ENCODE measurements at regions not wholly inside any gene's neighbourhood (a gene's known extent, or its start where the extent isn't known, plus 50 kb on each side); places are given as distances from the start of the nearest gene placed in this dataset.

DNA sequence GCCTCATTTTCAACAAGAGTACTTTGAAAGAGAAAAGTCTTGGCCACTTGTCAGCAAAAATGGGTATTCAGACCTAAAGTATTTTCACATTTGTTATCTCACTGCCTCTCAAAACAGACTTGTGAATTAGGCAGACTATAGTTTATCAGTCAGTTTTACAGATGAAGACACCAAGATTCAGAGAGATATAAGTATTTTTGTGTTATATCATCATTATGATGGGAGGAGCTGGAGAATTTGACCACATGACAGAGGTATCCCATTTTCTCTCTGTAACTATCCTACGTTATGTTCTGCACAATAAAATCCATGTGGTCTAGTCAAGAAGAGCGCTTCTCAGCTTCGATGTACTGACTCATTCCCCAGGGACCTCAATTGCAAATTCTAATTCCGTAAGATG lies 213.7 kb downstream of the MYCN start:
- TF ChIP-seq GLI2 (tag by site-specific recombination; IDR thresholded peaks at IDR 0.05; ENCODE audit: borderline replicate concordance, low read depth): no peak
- TF ChIP-seq ZNF747 (tag by site-specific recombination; IDR thresholded peaks at IDR 0.05): no peak
- no peak for TF ChIP-seq ZNF830 (tag by site-specific recombination; IDR thresholded peaks at IDR 0.05; ENCODE audit: low read depth)
- TF ChIP-seq ZBTB1 (tag by site-specific recombination; IDR thresholded peaks at IDR 0.05): no peak
- TF ChIP-seq OSR2 (tag by site-specific recombination; IDR thresholded peaks at IDR 0.05): no peak
- POLR2A ChIA-PET: no interaction called here
- Histone ChIP-seq H3K9me3 (ENCODE audit: control insufficient read depth, insufficient read depth, low read depth, low read length) (no peaks in the 10 kb centered on the region), H3K36me3 (ENCODE audit: control insufficient read depth in 2 of 2, insufficient read depth in 1 of 2, low read length in 2 of 2) (no peaks in the 10 kb centered on the region), H3K4me1 (ENCODE audit: control insufficient read depth, insufficient read depth, low read length) (no peaks in the 10 kb centered on the region), H3K27ac (ENCODE audit: extremely low read depth, low read depth, low read length) (no peak overlapping the region), H3K4me3 (ENCODE audit: low read depth, low read length) (no peak overlapping the region)
- CTCF ChIA-PET: no interaction called here

DNA sequence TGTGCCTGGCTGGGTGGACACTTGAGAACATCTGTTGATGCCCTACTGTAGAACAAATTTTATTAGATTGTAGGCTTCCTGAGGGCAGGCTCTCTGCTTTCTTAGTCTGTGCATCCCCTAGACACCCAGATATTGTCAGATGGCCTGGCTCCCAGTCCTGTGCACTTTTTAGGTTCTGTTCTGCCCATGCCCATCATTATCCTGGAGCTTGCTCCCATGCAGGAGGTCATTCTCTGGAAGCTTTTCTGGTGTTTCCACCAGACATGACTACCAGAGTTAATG lies 213.3 kb downstream of the MYCN start:
- CTCF ChIA-PET: no interaction called here
- Histone ChIP-seq H3K27ac (ENCODE audit: extremely low read depth, low read depth, low read length) (no peak overlapping the region), H3K4me1 (ENCODE audit: control insufficient read depth, insufficient read depth, low read length) (no peaks in the 10 kb centered on the region), H3K36me3 (ENCODE audit: control insufficient read depth in 2 of 2, insufficient read depth in 1 of 2, low read length in 2 of 2) (no peaks in the 10 kb centered on the region), H3K9me3 (ENCODE audit: control insufficient read depth, insufficient read depth, low read depth, low read length) (no peaks in the 10 kb centered on the region), H3K4me3 (ENCODE audit: low read depth, low read length) (no peak overlapping the region)
- TF ChIP-seq, protein P1, sequence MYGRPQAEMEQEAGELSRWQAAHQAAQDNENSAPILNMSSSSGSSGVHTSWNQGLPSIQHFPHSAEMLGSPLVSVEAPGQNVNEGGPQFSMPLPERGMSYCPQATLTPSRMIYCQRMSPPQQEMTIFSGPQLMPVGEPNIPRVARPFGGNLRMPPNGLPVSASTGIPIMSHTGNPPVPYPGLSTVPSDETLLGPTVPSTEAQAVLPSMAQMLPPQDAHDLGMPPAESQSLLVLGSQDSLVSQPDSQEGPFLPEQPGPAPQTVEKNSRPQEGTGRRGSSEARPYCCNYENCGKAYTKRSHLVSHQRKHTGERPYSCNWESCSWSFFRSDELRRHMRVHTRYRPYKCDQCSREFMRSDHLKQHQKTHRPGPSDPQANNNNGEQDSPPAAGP (tag by site-specific recombination; IDR thresholded peaks at IDR 0.05): no peak
- TF ChIP-seq, protein P2, sequence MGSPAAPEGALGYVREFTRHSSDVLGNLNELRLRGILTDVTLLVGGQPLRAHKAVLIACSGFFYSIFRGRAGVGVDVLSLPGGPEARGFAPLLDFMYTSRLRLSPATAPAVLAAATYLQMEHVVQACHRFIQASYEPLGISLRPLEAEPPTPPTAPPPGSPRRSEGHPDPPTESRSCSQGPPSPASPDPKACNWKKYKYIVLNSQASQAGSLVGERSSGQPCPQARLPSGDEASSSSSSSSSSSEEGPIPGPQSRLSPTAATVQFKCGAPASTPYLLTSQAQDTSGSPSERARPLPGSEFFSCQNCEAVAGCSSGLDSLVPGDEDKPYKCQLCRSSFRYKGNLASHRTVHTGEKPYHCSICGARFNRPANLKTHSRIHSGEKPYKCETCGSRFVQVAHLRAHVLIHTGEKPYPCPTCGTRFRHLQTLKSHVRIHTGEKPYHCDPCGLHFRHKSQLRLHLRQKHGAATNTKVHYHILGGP (tag by site-specific recombination; IDR thresholded peaks at IDR 0.05): no peak
- TF ChIP-seq, protein P3, sequence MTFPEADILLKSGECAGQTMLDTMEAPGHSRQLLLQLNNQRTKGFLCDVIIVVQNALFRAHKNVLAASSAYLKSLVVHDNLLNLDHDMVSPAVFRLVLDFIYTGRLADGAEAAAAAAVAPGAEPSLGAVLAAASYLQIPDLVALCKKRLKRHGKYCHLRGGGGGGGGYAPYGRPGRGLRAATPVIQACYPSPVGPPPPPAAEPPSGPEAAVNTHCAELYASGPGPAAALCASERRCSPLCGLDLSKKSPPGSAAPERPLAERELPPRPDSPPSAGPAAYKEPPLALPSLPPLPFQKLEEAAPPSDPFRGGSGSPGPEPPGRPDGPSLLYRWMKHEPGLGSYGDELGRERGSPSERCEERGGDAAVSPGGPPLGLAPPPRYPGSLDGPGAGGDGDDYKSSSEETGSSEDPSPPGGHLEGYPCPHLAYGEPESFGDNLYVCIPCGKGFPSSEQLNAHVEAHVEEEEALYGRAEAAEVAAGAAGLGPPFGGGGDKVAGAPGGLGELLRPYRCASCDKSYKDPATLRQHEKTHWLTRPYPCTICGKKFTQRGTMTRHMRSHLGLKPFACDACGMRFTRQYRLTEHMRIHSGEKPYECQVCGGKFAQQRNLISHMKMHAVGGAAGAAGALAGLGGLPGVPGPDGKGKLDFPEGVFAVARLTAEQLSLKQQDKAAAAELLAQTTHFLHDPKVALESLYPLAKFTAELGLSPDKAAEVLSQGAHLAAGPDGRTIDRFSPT (tag by site-specific recombination; IDR thresholded peaks at IDR 0.05): no peak
- TF ChIP-seq ZNF169 (tag by site-specific recombination; IDR thresholded peaks at IDR 0.05): no peak
- no peak for TF ChIP-seq ZNF433 (tag by site-specific recombination; IDR thresholded peaks at IDR 0.05; ENCODE audit: low read depth)
- no peak for TF ChIP-seq ZSCAN30 (tag by site-specific recombination; IDR thresholded peaks at IDR 0.05)
- no peak for TF ChIP-seq ZNF837 (tag by site-specific recombination; IDR thresholded peaks at IDR 0.05)
- TF ChIP-seq ZBTB1 (tag by site-specific recombination; IDR thresholded peaks at IDR 0.05): no peak
- TF ChIP-seq ZNF350 (tag by site-specific recombination; IDR thresholded peaks at IDR 0.05): no peak
- no peak for TF ChIP-seq ZNF394 (tag by site-specific recombination; IDR thresholded peaks at IDR 0.05; ENCODE audit: borderline replicate concordance)
- no peak for TF ChIP-seq ZNF248 (tag by site-specific recombination; IDR thresholded peaks at IDR 0.05)
- TF ChIP-seq PRDM10 (tag by site-specific recombination; IDR thresholded peaks at IDR 0.05): no peak
- TF ChIP-seq ZBTB26 (tag by site-specific recombination; optimal IDR thresholded peaks at IDR 0.05): no peak
- no peak for TF ChIP-seq ZNF558 (tag by site-specific recombination; IDR thresholded peaks at IDR 0.05)
- POLR2A ChIA-PET: no interaction called here
